ENCODE measurements at regions not wholly inside any gene's neighbourhood (a gene's known extent, or its start where the extent isn't known, plus 50 kb on each side); places are given as distances from the start of the nearest gene placed in this dataset.

DNA sequence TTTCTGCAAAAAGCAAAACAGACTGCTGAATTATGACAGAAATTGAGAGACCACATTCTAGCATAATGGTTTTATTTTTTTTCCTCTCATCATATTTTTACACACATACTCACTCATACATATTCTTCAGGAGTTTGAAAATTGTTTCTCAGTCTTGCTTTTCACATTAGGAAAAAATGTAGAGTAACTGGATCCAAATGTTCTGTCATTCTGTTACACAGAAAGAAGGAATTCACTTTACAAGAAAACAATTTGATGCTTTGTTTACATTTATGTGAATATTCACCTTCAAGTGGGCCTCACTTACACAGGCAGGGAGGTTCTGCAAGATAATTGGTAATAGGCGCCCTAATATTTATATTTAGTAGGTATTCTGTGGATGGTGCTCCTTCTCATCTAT lies 82.0 kb downstream of the ARL4A start:
- Histone ChIP-seq H3K4me3 (no peak overlapping the region), H3K4me1 (peaks cover 17% of the 10 kb centered on the region), H3K9me3 (no peaks in the 10 kb centered on the region), H3K27ac (no peak overlapping the region), H3K36me3 (no peaks in the 10 kb centered on the region), H3K27me3 (no peaks in the 10 kb centered on the region)
- intact Hi-C loops (cut with DNase I) = no loop called here
- no peak for ATAC-seq
- DNase-seq = no peak
- TF ChIP-seq, protein P1, sequence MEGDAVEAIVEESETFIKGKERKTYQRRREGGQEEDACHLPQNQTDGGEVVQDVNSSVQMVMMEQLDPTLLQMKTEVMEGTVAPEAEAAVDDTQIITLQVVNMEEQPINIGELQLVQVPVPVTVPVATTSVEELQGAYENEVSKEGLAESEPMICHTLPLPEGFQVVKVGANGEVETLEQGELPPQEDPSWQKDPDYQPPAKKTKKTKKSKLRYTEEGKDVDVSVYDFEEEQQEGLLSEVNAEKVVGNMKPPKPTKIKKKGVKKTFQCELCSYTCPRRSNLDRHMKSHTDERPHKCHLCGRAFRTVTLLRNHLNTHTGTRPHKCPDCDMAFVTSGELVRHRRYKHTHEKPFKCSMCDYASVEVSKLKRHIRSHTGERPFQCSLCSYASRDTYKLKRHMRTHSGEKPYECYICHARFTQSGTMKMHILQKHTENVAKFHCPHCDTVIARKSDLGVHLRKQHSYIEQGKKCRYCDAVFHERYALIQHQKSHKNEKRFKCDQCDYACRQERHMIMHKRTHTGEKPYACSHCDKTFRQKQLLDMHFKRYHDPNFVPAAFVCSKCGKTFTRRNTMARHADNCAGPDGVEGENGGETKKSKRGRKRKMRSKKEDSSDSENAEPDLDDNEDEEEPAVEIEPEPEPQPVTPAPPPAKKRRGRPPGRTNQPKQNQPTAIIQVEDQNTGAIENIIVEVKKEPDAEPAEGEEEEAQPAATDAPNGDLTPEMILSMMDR (IDR thresholded peaks at IDR 0.05) = no peak

DNA sequence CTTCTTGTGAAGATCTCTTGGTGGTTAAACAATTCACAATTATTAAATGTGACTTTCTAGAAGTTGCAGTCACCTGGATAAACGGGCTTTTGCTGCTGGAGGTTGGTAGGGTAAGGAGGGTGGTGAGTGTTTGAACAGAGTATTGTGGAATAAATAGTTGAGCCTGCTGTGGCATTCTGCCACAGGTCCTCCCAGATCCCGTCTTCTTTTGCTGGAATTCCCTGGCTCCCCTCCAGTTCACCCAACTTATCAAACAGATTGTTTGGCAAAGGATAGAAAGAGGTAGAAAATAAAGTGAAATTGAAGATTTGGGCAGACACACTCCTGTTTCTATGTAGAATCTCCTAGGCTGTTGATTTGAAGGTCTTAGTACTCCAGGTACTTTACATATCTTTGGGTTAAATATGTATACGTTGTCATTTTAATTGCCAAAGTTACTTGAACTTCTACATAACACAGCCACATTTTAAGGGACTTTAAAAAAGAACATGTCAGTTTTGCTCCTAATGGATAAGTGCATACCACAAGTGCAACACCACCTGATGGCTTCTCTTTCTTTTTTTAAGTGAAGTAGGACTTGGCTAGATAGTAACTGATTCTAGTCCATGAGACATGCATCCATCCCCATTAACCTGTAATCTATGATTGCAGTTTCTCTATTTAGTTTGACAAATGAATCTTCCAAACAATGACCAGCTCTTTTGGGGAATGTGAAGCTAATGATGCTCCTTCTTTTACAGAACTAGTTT lies 83.0 kb downstream of the ARL4A start:
- Histone ChIP-seq H3K27me3 (no peaks in the 10 kb centered on the region), H3K27ac (no peak overlapping the region), H3K4me1 (peaks cover 17% of the 10 kb centered on the region), H3K9me3 (no peaks in the 10 kb centered on the region), H3K36me3 (no peaks in the 10 kb centered on the region), H3K4me3 (no peak overlapping the region)
- TF ChIP-seq, protein P1 (IDR thresholded peaks at IDR 0.05) = no peak
- DNase-seq (no peak), ATAC-seq (peak; percentile 75)
- intact Hi-C loops (cut with DNase I) = no loop called here

DNA sequence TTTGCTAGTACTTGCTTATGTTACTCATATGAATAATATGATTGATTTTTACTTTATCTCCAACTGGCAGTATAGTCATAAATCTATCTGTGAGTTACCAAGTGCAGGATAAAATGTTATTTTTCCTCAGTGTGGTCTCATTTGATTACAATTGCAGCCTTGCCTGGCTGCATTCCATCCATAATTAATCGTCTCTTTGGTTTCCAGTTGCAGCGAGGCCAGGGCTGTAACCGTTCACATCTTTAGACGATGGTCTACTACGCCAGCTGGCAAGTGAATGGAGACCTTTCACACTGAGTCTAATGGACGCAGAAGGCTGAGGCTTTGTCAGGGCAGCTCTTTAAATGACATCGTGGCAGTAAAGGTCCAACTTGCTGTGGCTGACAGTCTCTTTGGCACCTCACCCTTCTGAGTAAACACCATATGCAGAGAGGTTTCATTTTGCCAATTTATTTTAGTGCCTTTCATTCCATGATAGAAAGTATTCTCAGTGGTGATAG lies 84.0 kb downstream of the ARL4A start:
- Histone ChIP-seq H3K4me3 (no peak overlapping the region), H3K36me3 (no peaks in the 10 kb centered on the region), H3K4me1 (peaks cover 17% of the 10 kb centered on the region), H3K27ac (no peak overlapping the region), H3K9me3 (no peaks in the 10 kb centered on the region), H3K27me3 (no peaks in the 10 kb centered on the region)
- TF ChIP-seq, protein P1 (IDR thresholded peaks at IDR 0.05) = no peak
- intact Hi-C loops (cut with DNase I) = no loop called here
- ATAC-seq = peak; percentile 45
- no peak for DNase-seq

DNA sequence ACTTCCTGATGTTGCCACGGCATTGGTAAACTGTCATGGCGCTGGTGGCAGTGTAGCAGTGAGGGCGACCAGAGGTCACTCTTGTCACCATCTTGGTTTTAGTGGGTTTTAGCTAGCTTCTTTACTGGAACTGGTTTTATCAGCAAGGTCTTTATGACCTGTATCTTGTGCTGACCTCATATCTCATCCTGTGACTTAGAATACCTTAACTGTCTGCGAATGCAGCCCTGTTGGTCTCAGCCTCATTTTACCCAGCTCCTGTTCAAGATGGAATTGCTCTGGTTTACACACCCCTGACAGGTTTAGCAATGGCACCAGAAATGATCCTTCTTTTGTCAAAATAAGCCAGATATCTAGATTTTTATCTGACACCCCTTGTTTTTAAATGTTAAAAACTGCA lies 85.3 kb downstream of the ARL4A start:
- Histone ChIP-seq H3K27me3 (no peaks in the 10 kb centered on the region), H3K27ac (no peak overlapping the region), H3K4me3 (no peak overlapping the region), H3K36me3 (no peaks in the 10 kb centered on the region), H3K9me3 (no peaks in the 10 kb centered on the region), H3K4me1 (peaks cover 17% of the 10 kb centered on the region)
- ATAC-seq (no peak), DNase-seq (no peak)
- intact Hi-C loops (cut with DNase I) = no loop called here
- TF ChIP-seq, protein P1 (IDR thresholded peaks at IDR 0.05) = no peak

DNA sequence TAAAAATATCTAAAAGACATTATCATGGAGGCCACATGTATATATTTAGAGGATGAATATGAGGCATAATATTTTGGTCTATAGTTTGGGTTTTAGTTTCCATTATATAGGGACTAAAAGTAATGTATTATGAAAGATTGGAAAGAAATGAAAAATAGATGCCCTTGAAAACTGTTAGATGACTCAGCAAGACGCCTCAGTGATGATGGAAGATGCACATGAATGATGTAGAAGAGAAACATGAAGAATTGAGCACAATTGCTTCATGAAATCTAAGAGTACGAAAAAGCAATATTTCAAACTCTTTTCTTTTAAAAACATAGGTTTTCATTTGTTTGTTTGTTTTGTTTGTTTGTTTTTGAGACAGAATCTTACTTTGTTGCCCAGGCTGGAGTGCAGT lies 89.8 kb downstream of the ARL4A start:
- ATAC-seq (no peak), DNase-seq (no peak)
- no peak overlapping the region for H3K27ac ChIP-seq
- intact Hi-C loops (cut with DNase I) = no loop called here
- H3K36me3 ChIP-seq = no peaks in the 10 kb centered on the region
- H3K4me1 ChIP-seq = no peaks in the 10 kb centered on the region
- H3K27me3 ChIP-seq = no peaks in the 10 kb centered on the region
- no peaks in the 10 kb centered on the region for H3K9me3 ChIP-seq
- no peak overlapping the region for H3K4me3 ChIP-seq
- TF ChIP-seq, protein P1 (IDR thresholded peaks at IDR 0.05) = no peak

Data from upper lobe of right lung (tissue), 1 donor.